ENCODE measurements at regions not wholly inside any gene's neighbourhood (a gene's known extent, or its start where the extent isn't known, plus 50 kb on each side); places are given as distances from the start of the nearest gene placed in this dataset.
"Not testable (repeated sequence)": the region's sequence is repeated elsewhere in the genome, so short reads cannot be mapped to it uniquely, and the experiment has no call there.

DNA sequence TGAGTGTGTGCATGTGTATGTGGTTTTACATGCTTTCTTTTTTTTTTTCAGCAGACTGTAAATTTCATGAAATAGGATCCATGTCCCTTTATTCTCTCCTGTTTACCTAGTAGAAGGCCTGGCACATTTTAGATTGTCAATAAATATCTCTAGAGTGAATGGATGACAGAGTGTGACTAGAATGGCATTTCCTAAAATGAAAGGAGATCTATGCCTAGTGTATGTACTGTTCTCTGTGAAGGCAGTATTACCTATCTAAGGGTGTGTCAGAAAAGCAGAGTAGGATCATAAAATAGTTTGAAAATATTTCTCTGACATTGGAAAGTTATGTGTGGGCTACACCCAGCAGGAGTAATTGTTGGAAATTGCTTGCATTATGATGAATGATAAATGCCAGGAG is 1876.0 kb upstream of the C9orf72 start:
- no peak for DNase-seq

GRCh38 chr9:29450343-29450875 is 1877.1 kb upstream of the C9orf72 start:
- not testable (repeated sequence) for DNase-seq

DNA sequence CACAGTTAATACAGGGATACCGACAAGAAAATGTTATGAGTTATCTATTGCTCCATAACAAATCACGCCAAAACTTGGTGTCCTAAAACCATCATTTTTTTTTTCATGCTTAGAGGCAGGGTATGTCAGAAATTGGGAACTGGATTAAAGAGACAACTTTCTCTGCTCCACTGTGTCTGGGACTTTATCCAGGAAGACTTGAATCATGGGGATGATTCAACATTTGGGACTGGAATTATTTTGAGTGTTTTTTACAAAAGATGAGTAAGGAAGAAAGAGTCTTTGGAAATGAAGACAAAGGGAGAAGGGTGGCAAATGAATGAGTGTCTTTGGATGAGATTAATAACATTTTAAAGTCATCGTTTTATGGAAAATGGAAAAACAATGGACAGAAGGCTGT is 1883.7 kb upstream of the C9orf72 start:
- DNase-seq: no peak

DNA sequence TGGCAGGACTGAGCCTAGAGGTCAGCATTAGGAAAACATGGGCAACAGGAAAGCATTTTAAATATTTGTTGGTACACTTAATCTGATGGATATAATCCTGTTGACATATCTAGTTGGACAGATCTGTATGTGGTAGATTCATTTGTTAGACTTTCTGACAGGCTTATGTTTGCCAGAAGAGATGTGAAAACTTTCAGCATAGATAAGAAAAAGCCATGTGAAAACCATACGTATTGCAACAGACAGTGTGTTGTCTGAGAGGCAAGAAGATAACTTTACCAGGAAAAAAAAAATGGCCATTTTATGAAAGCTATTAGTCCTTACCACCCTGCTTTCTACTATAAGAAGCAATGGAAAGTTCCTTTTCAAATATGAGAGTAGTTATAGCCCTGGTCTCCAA is 1902.2 kb upstream of the C9orf72 start:
- no peak for DNase-seq

DNA sequence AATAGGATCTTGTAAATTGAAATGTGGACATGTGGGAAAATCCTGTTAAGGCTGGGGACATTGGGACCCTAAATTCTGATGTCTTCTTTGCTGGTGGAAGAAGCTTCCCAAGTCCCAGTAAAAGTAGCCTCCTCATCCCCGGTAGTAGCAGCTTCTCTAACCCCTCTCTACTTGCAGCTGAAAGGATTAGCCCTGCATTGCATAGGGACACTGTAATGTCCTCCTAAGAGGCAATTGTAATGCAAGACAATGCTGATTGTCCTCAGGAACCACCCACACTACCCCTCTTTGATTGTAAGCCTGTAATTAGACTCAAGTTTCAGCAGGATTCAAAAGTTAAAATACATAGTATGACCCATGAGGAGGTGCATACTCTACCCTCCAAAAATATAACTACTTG is 1938.4 kb upstream of the C9orf72 start:
- DNase-seq: no peak

DNA sequence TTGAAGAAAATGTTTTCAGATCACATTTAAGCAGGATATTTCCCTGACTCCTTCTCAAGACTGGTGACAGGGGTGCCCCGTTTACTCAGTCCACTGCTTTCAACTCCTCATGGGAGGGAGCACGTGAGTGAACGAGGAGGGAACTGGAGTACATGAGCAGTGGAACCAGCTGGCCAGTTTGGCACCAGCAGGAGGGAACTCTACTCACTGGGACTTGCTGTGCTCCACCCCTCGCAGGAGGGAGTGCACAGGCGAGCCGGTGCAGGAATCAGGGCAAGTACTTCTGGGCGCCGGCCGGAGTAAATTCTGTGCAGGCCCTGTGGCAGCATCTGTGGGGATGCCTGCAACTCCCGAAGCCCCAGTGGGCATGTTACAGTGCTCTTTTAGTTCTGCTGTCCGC is 1941.1 kb upstream of the C9orf72 start:
- DNase-seq: no peak

DNA sequence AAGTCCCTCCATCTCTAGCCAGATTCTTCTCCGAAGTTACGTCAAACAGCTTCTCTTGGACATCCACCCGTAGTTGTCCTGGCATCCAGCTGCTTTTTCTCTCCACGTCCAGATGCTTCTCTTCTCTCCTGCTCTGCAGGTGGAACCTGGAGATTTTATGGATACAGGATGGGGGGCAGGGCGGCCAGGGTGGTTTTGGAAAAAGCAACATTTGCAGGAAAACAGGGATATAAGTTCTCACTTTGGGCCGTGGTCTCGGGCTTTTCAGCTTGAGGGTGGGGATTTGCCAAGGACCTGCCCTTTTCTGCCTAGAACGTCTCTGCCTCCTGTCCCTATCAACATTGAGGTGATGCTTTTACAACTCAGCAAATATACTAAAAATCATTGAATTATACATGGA is 1941.6 kb upstream of the C9orf72 start:
- DNase-seq: no peak

DNA sequence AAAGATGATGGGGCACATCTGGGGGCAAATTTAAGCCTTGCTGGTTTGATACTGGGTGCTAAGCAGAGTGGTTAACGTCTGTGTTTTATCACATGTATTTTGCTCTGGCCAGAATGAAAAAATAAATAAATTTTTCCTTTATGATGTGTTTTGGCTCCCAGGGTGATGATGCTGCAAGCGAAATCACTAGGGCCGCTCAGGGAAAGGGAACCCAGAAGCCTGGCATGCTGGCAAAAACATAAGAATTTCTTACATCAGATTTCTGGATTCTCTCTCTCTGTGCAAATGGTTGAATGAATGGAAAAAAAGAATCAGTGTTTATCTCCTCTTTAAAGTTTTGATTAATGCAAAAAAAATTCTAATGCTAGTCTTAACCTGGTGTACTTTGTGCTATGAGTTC is 1975.2 kb upstream of the C9orf72 start:
- no peak for DNase-seq

DNA sequence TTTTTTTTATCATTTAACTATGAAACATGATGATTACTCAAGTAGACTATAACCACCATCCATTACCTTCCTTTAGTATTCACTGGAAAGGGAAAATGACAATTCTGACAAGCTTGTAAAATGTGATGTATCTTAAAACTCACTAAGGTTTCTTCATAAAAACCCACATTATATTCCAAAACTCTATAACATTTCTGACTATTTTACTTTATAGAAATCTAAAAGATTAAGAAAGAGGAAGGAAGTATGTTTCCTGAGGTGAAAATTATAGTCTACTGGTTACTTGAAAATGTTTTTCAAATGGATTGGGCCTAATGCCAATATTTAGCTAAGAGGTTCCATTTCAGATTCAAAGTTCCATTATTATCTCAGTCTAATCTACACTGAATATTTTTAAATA is 1982.2 kb upstream of the C9orf72 start:
- no peak for DNase-seq

DNA sequence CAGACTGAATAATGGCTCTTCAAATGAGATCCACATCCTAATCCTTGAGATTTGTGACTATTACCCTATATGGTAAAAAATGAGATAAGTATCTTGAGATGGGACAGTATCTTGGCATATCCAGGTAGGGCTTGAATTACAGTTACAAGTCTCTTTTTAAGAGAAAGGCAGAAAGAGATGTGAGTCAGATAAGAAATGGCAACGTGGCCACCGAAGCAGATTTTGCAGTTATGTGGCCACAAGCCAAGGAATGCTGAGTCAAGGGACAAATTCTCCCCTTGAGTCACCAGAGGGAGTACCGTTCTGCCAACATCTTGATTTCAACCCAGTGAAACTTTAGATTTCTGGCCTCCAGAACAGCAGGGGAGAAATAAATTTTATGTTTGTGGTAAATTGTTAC is 1983.0 kb upstream of the C9orf72 start:
- no peak for DNase-seq

DNA sequence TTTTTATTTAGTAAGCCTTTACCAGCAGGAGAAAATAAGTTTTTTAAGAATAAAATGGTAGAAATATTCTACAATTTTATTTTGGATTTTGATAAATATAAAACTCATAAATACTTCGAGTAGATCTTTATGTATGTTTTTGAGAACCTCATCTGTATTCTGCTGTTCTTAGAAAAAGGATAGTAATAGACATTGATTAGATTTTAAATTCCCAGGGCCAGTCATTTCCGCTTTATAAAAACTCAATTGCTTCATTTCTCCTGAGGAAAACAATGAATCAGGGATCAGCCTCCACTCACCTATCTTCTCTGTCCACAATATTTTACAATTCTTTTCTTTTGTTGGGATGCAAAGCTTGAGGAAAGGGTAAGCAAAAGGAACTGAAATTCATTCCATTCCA is 1983.5 kb upstream of the C9orf72 start:
- no peak for DNase-seq

DNA sequence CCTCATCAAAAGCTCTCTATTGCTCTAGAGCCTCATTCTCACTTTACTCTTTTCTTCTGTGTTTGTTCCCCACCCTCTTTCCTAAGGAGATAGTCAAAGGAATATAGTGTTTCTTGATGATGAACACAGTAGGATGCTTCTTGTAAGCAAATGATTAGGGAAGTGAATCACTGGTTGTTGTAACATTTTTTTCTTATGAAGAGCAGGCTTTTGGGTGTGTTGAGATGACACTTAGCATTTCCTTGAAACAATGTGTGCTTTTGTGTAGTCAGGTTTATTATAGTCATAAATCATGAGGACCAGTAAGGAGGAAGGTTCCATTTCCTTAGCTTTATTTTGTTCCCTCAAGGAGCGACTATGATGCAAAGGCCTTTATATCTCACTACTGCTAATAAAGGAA is 1991.3 kb upstream of the C9orf72 start:
- DNase-seq: no peak

DNA sequence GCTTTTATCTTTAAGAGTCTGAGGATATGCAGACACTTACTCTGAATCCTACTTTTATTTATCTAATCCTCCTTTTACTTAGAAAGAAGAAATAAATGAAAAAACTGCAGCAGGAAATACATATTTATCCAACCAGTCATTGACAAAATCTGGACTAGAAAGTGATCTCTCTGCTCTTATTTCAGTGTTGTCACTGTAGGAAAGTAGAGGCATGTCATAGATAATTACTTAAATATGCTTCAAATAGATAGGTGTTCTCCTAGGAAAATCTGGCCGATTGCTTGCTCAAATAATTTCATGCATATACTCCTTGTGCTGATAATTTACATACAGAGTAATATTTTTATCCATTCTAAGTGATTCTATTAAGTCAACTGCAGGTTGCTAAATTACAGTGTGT is 2001.9 kb upstream of the C9orf72 start:
- DNase-seq: no peak

GRCh38 chr9:29588361-29588760 is 2015.1 kb upstream of the C9orf72 start:
- no peak for DNase-seq

DNA sequence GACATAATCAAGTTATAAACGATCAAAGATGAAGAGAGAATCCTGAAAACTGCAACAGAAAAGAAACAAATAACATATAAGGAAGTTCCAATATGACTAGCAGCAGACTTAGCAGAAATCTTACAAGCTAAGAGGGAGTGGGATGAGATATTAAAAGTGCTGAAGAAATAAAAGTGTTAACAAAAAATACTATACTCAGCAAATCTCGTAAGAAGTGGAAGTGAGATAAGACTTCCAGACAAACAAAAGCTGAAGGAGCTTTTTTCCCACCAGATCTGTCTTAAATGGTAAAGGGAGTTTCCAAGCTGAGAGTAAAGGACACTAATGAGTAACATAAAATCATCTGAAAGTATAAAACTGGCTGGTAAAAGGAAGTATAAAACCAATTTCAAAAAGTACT is 2036.0 kb upstream of the C9orf72 start:
- no peak for DNase-seq

GRCh38 chr9:29613773-29614172 is 2040.5 kb upstream of the C9orf72 start:
- no peak for DNase-seq

DNA sequence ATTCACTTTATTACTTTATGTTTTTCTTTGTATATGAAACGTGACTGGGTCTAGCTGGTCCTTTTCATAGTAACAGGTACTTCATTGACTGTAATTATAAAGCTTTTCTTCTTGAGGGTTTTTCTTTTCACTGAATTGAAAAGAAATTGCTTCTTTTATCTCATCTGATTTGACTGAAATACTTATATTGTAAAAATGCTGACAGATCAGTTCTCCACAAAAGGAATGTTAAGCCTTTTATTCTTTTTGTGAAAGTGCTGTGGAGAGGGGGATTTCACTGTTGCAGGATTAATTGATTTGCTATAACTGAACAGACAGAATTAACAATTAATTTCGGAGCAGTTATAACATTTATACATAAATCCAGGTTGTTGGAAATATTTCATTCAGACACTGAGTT is 2043.6 kb upstream of the C9orf72 start:
- DNase-seq: no peak

DNA sequence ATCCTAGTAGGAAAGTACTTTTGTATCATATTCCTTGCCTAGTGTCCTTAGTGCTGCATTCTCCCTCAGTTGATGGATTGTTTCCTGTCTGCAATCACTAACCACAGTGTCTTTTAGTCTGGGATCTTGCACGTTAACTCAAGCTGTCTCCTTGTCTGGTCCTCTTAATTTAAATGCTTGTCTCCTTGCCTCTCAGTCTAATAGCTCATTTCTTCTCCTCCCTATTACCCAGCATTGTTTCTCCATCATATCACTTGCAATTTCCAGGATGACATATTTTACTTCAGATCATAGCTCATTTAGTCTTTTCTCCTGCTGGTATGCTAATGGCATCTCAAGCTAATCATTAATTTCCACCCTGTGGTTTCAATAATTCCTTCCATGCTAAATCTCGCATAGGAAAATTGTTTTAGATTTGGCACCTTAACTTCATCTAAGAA is 2052.0 kb upstream of the C9orf72 start:
- no peak for DNase-seq

GRCh38 chr9:29625931-29626330 is 2052.7 kb upstream of the C9orf72 start:
- DNase-seq: no peak

DNA sequence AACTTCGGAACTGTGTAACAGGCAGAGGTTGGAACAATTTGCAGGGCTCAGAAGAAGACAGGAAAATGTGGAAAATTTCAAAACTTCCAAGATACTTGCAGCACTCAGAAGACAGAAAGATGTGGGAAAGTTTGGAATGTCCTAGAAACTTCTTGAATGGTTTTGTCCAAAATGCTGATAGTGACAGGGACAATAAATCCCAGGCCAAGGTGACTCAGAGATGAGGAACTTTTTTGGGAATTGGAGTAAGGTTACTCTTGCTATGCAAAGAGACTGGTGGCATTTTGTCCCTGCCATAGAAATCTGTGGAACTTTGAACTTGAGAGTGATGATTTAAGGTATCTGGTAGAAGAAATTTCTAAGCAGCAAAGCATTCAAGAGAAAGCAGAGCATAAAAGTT is 2055.6 kb upstream of the C9orf72 start:
- not testable (repeated sequence) for DNase-seq

DNA sequence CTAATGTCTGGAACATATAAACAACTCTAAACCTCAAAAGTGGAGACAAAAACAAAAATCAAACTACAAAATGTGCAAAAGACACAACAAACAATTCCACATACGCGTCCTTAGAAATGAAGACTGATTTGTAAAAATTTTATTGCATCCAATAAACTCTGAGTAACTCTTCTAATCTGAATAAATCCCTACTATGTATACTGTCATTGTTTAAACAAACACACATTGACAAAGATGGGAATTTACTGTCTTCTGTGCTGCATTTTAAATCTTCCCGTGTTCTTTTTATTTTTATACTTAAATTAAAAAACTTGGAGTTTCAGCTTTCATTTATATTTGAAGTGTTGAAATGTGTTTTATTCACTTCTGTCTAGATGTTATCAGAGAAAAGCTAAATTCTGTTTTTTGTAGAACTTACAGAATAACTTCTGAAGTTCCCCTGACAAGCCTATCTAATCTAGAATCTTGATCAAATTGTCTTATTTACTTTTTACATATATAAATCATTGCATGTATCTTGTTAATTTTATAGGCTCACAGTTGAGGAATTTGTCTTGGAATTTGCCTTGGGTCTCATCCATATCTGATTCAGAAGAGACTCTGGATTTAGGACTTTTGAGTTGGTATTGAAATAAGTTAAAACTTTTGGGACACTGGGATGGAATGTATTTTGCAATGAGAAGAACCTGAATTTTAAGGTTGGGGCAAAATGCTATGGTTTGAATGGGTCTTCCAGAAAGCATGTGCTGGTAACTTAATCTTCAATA is 2064.4 kb upstream of the C9orf72 start:
- DNase-seq: no peak

GRCh38 chr9:29640507-29640906 is 2067.2 kb upstream of the C9orf72 start:
- no peak for DNase-seq

GRCh38 chr9:29644514-29644913 is 2071.2 kb upstream of the C9orf72 start:
- no peak for DNase-seq

- no peak for DNase-seq
These were observed 2074.2 kb upstream of the C9orf72 start for GRCh38 chr9:29647451-29647850.

GRCh38 chr9:29648132-29648531 is 2074.9 kb upstream of the C9orf72 start:
- no peak for DNase-seq
